IPS DF 6.9 (cell line): ENCODE measurements at regions not wholly inside any gene's neighbourhood (a gene's known extent, or its start where the extent isn't known, plus 50 kb on each side); places are given as distances from the start of the nearest gene placed in this dataset.
"Not testable (repeated sequence)": the region's sequence is repeated elsewhere in the genome, so short reads cannot be mapped to it uniquely, and the experiment has no call there.

Experiments used
- DNase-seq: peaks from one replicate; pipeline ENCODE4 v3.0.0-alpha.2; 2013; ENCODE audit warnings: low read depth, low spot score
- H3K27ac ChIP-seq: one replicate; pipeline ENCODE4 v1.5.1; 2013; ENCODE audit warnings: low read length, control low read depth
- H3K27me3 ChIP-seq: 2 replicates; pipeline ENCODE4 v1.6.1; 2013; ENCODE audit warnings: mild to moderate bottlenecking, low read length; ENCODE audit not compliant: control insufficient read depth, insufficient read depth
- H3K36me3 ChIP-seq: 2 replicates; pipeline ENCODE4 v1.6.1; 2013; ENCODE audit warnings: low read length; ENCODE audit not compliant: control insufficient read depth, insufficient read depth
- H3K4me1 ChIP-seq: 2 replicates; pipeline ENCODE4 v1.6.1; 2013; ENCODE audit warnings: low read length; ENCODE audit not compliant: control insufficient read depth, insufficient read depth
- H3K4me3 ChIP-seq: 2 replicates; pipeline ENCODE4 v1.5.1; 2013; ENCODE audit warnings: mild to moderate bottlenecking, low read length
- H3K9me3 ChIP-seq: 2 replicates; pipeline ENCODE4 v1.6.1; 2013; ENCODE audit warnings: low read length, inconsistent platforms; ENCODE audit not compliant: control insufficient read depth, insufficient read depth
- WGBS: extraction: QIAGEN DNeasy Blood & Tissue Kit; methylation state at CpG from one replicate; pipeline ENCODE4 v1.1.7; 2013; ENCODE audit warnings: mixed read lengths, missing lambda C conversion rate; ENCODE audit not compliant: insufficient read length, insufficient coverage; 5-methylcytosine and 5-hydroxymethylcytosine counted together

DNA sequence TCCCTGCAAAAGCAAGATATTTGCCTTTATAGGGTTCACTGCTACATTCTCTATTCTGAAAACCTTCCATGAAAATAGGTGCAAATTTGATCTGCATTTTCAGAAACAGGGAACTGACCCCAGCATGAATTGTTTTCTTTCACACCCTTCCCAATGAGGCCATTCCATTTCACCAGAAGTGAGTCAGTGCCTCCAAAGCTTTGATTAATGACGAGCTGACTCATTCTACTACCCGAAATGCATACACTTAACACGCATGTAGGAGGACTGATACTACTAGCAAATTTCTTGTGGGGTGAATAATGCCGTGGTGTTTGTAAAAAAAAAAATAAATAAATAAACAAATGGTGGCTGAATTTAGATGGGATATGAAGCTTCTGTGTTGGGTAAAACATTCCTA is 146.9 kb upstream of the FGF13 start:
- H3K27ac ChIP-seq: no peak overlapping the region
- no peaks in the 10 kb centered on the region for H3K36me3 ChIP-seq
- DNase-seq: no peak
- no peaks in the 10 kb centered on the region for H3K4me1 ChIP-seq
- no CpG with 5 or more reads among the region's 4 CpGs for WGBS
- H3K9me3 ChIP-seq: no peaks in the 10 kb centered on the region
- H3K4me3 ChIP-seq: no peak overlapping the region
- H3K27me3 ChIP-seq: no peaks in the 10 kb centered on the region

DNA sequence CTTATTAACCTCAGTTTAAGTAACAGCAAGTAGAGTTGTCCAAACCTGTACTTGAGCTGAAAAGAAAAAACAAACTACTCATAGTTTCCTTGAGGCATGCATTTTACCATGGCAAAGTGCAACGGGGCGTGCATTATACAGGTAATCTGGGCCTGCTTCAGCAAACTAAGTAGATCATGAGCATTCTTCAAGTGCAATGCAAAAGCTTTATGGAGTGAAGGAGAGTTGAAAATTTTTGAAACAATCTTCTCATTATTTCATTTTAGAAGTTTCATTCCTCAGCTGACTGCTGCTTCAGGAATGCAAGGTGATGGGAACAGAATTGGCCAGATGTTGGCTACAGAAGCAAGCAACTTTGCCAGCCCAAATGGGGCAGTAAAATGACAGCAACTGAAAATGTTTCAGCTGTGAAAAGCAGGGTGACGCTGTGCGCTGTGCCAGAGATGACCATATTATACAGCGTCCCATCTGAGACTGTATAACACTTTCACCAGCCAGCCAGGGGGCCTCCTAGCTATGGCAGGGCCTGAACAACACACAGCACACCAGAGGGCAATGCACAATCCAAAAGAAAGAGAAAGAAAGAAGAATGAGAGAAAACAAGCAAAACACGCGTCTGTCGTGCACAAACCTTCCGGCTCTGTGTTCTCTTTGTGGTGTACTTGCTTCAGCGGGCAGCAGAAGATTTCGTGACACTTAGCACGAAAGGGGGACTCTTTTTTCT is 145.5 kb upstream of the FGF13 start:
- no peak for DNase-seq
- no peaks in the 10 kb centered on the region for H3K4me1 ChIP-seq
- no peaks in the 10 kb centered on the region for H3K27me3 ChIP-seq
- no CpG with 5 or more reads among the region's 12 CpGs for WGBS
- no peaks in the 10 kb centered on the region for H3K36me3 ChIP-seq
- no peak overlapping the region for H3K4me3 ChIP-seq
- H3K9me3 ChIP-seq: no peaks in the 10 kb centered on the region
- H3K27ac ChIP-seq: no peak overlapping the region

DNA sequence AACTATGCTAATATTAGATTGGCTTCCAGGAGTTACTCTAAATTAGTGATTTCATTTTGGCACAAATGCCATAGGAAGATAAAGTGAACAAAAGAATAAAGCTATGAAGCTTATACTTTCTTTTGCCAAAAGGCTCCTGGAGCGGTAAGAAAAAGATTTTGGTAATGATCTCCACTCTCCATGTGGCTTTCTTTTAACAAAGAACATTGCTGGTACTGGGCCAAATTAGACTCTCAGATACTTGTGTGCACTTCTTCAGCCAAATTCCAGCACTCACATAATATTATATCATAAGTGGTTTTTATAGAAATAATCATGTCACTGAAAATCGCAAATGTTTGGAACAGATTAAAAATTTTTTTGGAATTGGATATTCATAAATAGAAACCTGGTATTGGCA is 142.4 kb upstream of the FGF13 start:
- Histone ChIP-seq H3K27me3 (no peaks in the 10 kb centered on the region), H3K4me1 (no peaks in the 10 kb centered on the region), H3K4me3 (no peak overlapping the region), H3K27ac (no peak overlapping the region), H3K36me3 (no peaks in the 10 kb centered on the region), H3K9me3 (no peaks in the 10 kb centered on the region)
- DNase-seq: no peak
- no CpG with 5 or more reads among the region's 2 CpGs for WGBS

GRCh38 chrX:138849521-138849920 is 138.0 kb upstream of the FGF13 start:
- Histone ChIP-seq H3K9me3 (no peaks in the 10 kb centered on the region), H3K27me3 (no peaks in the 10 kb centered on the region), H3K27ac (no peak overlapping the region), H3K4me3 (no peak overlapping the region), H3K4me1 (no peaks in the 10 kb centered on the region), H3K36me3 (no peaks in the 10 kb centered on the region)
- no peak for DNase-seq
- WGBS: no CpG with 5 or more reads among the region's 2 CpGs

GRCh38 chrX:138847930-138848329 is 136.4 kb upstream of the FGF13 start:
- H3K27me3 ChIP-seq: no peaks in the 10 kb centered on the region
- no CpG with 5 or more reads among the region's 3 CpGs for WGBS
- H3K9me3 ChIP-seq: no peaks in the 10 kb centered on the region
- H3K36me3 ChIP-seq: no peaks in the 10 kb centered on the region
- H3K4me1 ChIP-seq: no peaks in the 10 kb centered on the region
- DNase-seq: no peak
- no peak overlapping the region for H3K4me3 ChIP-seq
- no peak overlapping the region for H3K27ac ChIP-seq

DNA sequence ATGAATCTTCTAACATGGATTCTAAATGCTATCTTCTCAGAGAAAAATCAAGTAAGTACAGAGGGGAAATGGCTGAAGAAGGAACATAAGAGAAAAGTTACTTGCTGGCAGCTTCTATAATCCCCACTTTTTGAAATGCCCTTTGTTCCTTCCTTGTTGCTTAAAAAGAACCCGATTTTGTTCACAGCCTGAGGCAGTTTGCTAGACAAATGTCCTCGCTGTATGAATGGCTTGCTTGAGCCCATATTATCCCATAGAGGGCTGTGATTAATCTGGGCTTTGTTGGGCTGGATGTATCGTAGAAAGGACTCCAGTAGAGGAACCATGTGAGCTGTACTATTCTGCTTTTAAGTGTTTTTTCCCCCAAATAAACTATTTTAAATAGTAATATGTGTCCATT is 134.3 kb upstream of the FGF13 start:
- no peaks in the 10 kb centered on the region for H3K4me1 ChIP-seq
- H3K4me3 ChIP-seq: no peak overlapping the region
- H3K27ac ChIP-seq: no peak overlapping the region
- DNase-seq: no peak
- no peaks in the 10 kb centered on the region for H3K36me3 ChIP-seq
- WGBS: no CpG with 5 or more reads among the region's 3 CpGs
- H3K27me3 ChIP-seq: no peaks in the 10 kb centered on the region
- no peaks in the 10 kb centered on the region for H3K9me3 ChIP-seq

GRCh38 chrX:138807400-138807799 is 95.9 kb upstream of the FGF13 start:
- not testable (repeated sequence) for H3K36me3 ChIP-seq, DNase-seq, H3K4me3 ChIP-seq, H3K27ac ChIP-seq, H3K4me1 ChIP-seq, H3K27me3 ChIP-seq, H3K9me3 ChIP-seq
- no CpG with 5 or more reads among the region's 1 CpG for WGBS

DNA sequence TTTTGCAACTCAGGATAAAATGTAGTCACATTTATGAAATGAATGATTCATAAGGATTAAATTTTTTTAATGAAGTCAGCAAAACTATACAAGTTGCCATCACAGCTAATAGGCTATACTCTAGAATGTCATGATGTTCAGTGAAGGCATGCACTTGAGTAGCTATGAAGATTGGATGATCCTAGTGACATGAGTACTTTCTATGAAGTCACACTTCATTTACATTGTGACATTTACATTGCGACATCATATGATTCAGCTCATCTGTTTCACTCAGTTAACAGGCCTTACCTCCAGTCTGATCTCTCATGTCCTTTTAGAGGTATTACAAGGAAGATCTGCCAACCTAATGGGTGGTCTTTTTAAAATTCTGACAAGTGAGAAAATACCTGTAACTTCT is 82.7 kb upstream of the FGF13 start:
- no peaks in the 10 kb centered on the region for H3K4me1 ChIP-seq
- no CpG with 5 or more reads among the region's 1 CpG for WGBS
- H3K4me3 ChIP-seq: no peak overlapping the region
- H3K9me3 ChIP-seq: no peaks in the 10 kb centered on the region
- H3K27ac ChIP-seq: no peak overlapping the region
- H3K27me3 ChIP-seq: no peaks in the 10 kb centered on the region
- H3K36me3 ChIP-seq: no peaks in the 10 kb centered on the region
- no peak for DNase-seq

- Histone ChIP-seq H3K9me3 (no peaks in the 10 kb centered on the region), H3K36me3 (no peaks in the 10 kb centered on the region), H3K27me3 (no peaks in the 10 kb centered on the region), H3K27ac (no peak overlapping the region), H3K4me1 (no peaks in the 10 kb centered on the region), H3K4me3 (no peak overlapping the region)
- WGBS: no CpG with 5 or more reads among the region's 1 CpG
- no peak for DNase-seq
These were observed 80.0 kb upstream of the FGF13 start for GRCh38 chrX:138791551-138791950.

- DNase-seq: no peak
- H3K4me1 ChIP-seq: no peaks in the 10 kb centered on the region
- H3K4me3 ChIP-seq: no peak overlapping the region
- no peaks in the 10 kb centered on the region for H3K36me3 ChIP-seq
- H3K9me3 ChIP-seq: no peaks in the 10 kb centered on the region
- H3K27me3 ChIP-seq: no peaks in the 10 kb centered on the region
- no peak overlapping the region for H3K27ac ChIP-seq
These were observed 77.3 kb upstream of the FGF13 start for GRCh38 chrX:138788771-138789170.

- H3K4me1 ChIP-seq, DNase-seq, H3K36me3 ChIP-seq, H3K27ac ChIP-seq, H3K27me3 ChIP-seq, H3K4me3 ChIP-seq, H3K9me3 ChIP-seq: not testable (repeated sequence)
- no CpG with 5 or more reads among the region's 14 CpGs for WGBS
These were observed 67.0 kb upstream of the FGF13 start for GRCh38 chrX:138778576-138778909.
